ENCODE measurements at regions not wholly inside any gene's neighbourhood (a gene's known extent, or its start where the extent isn't known, plus 50 kb on each side); places are given as distances from the start of the nearest gene placed in this dataset.

DNA sequence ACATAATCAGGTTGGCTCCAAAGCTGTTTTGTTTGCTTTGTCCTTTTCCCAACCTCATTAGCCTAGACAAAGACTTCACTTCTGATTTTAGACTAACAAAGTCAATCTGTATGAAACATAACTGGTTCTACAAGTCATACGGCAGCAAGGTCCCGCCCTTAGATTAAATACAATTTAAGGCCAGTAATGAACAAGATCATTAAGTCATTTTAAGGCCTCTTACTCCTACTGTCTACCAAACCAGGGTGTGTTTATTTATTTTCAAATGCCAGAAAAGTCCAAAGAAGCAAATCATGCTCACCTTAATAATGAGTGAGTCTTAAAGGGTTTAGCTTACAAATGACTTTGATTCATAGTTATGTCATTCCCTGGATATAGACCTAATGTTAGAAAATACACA, 148.4 kb upstream of the ACVR2A start:
- H3K27ac Mint-ChIP-seq (ENCODE audit: unreplicated experiment), result no peak overlapping the region
- H3K4me2 ChIP-seq (ENCODE audit: low read length), result no peak overlapping the region
- FAIRE-seq, result no peak
- no peaks in the 10 kb centered on the region for H3K4me1 ChIP-seq (ENCODE audit: insufficient read depth, low read length)
- no peak overlapping the region for H3K27ac ChIP-seq (ENCODE audit: low read depth, low read length)
- H3K79me2 ChIP-seq (ENCODE audit: insufficient read depth, low read length), result no peaks in the 10 kb centered on the region
- no peaks in the 10 kb centered on the region for H3K9me3 Mint-ChIP-seq (ENCODE audit: unreplicated experiment)
- H3K4me3 ChIP-seq (ENCODE audit: insufficient read depth, low read depth, low read length), result no peak overlapping the region
- H3K4me3 Mint-ChIP-seq (ENCODE audit: unreplicated experiment), result no peak overlapping the region
- H4K20me1 ChIP-seq (ENCODE audit: insufficient read depth, low read length), result no peaks in the 10 kb centered on the region
- H3K4me1 Mint-ChIP-seq (ENCODE audit: low read depth, unreplicated experiment), result no peaks in the 10 kb centered on the region
- H2AFZ ChIP-seq (ENCODE audit: low read depth, low read length), result no peak overlapping the region
- TF ChIP-seq, protein P1, sequence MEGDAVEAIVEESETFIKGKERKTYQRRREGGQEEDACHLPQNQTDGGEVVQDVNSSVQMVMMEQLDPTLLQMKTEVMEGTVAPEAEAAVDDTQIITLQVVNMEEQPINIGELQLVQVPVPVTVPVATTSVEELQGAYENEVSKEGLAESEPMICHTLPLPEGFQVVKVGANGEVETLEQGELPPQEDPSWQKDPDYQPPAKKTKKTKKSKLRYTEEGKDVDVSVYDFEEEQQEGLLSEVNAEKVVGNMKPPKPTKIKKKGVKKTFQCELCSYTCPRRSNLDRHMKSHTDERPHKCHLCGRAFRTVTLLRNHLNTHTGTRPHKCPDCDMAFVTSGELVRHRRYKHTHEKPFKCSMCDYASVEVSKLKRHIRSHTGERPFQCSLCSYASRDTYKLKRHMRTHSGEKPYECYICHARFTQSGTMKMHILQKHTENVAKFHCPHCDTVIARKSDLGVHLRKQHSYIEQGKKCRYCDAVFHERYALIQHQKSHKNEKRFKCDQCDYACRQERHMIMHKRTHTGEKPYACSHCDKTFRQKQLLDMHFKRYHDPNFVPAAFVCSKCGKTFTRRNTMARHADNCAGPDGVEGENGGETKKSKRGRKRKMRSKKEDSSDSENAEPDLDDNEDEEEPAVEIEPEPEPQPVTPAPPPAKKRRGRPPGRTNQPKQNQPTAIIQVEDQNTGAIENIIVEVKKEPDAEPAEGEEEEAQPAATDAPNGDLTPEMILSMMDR (IDR thresholded peaks at IDR 0.05; ENCODE audit: insufficient read depth, low read depth, low read length), result no peak
- TF ChIP-seq EZH2 (IDR thresholded peaks at IDR 0.05; ENCODE audit: insufficient read depth, low read length), result no peak
- H3K27me3 Mint-ChIP-seq (ENCODE audit: low read depth, unreplicated experiment), result peaks cover 2% of the 10 kb centered on the region
- DNase-seq (ENCODE audit: low read depth), result peak; percentile 7
- H3K9me3 ChIP-seq (ENCODE audit: insufficient read depth, low read depth, low read length), result no peaks in the 10 kb centered on the region
- no peaks in the 10 kb centered on the region for H3K36me3 ChIP-seq (ENCODE audit: insufficient read depth, low read length)
- no peaks in the 10 kb centered on the region for H3K36me3 Mint-ChIP-seq (ENCODE audit: low read depth, unreplicated experiment)
- H3K27me3 ChIP-seq (ENCODE audit: insufficient read depth, low read length), result no peaks in the 10 kb centered on the region
- H3K9ac ChIP-seq (ENCODE audit: low read length), result no peak overlapping the region

DNA sequence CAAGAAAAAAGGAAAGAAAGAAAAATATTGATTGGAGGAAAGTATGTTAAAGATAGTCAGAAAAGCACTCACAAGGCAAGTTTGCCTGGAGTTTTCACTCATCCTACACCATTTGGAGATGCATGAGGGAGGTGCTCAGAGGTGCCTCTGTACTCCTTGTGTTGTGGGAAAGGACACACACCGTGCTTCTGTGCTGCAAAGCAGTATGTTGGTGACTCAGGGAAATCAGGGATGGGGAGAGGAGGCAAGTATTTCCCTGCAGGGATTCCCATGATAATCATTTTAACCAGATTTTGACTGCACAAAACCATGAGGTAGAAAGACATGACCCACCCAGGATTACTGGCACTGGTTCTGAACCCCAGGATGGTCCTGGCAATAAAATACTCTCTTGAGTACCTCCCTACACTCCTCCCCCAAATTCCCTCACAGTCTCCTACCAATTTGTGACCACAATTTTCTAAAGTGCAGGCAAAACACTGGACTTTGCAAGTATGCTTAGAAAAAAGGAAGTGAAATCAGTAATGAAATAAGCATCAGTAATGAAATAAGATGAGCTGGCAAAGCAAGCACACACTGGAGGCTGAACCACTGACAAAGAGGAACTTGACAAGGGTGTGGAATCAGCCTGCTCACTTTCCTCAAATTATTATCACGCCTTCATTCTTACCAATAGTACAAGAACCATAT, 155.5 kb upstream of the ACVR2A start:
- no peak overlapping the region for H3K4me3 Mint-ChIP-seq (ENCODE audit: unreplicated experiment)
- H2AFZ ChIP-seq (ENCODE audit: low read depth, low read length), result no peak overlapping the region
- DNase-seq (ENCODE audit: low read depth) (no peak), FAIRE-seq (no peak)
- peaks cover 2% of the 10 kb centered on the region for H3K9me3 Mint-ChIP-seq (ENCODE audit: unreplicated experiment)
- no peaks in the 10 kb centered on the region for H3K36me3 ChIP-seq (ENCODE audit: insufficient read depth, low read length)
- no peaks in the 10 kb centered on the region for H4K20me1 ChIP-seq (ENCODE audit: insufficient read depth, low read length)
- no peak overlapping the region for H3K9ac ChIP-seq (ENCODE audit: low read length)
- peaks cover 2% of the 10 kb centered on the region for H3K4me1 Mint-ChIP-seq (ENCODE audit: low read depth, unreplicated experiment)
- no peak overlapping the region for H3K27ac ChIP-seq (ENCODE audit: low read depth, low read length)
- H3K36me3 Mint-ChIP-seq (ENCODE audit: low read depth, unreplicated experiment), result no peaks in the 10 kb centered on the region
- no peak for TF ChIP-seq EZH2 (IDR thresholded peaks at IDR 0.05; ENCODE audit: insufficient read depth, low read length)
- TF ChIP-seq, protein P1 (IDR thresholded peaks at IDR 0.05; ENCODE audit: insufficient read depth, low read depth, low read length), result no peak
- peaks cover 2% of the 10 kb centered on the region for H3K9me3 ChIP-seq (ENCODE audit: insufficient read depth, low read depth, low read length)
- H3K27me3 Mint-ChIP-seq (ENCODE audit: low read depth, unreplicated experiment), result peaks cover 2% of the 10 kb centered on the region
- H3K79me2 ChIP-seq (ENCODE audit: insufficient read depth, low read length), result no peaks in the 10 kb centered on the region
- H3K4me3 ChIP-seq (ENCODE audit: insufficient read depth, low read depth, low read length), result no peak overlapping the region
- H3K27me3 ChIP-seq (ENCODE audit: insufficient read depth, low read length), result no peaks in the 10 kb centered on the region
- no peak overlapping the region for H3K4me2 ChIP-seq (ENCODE audit: low read length)
- H3K27ac Mint-ChIP-seq (ENCODE audit: unreplicated experiment), result no peak overlapping the region
- no peaks in the 10 kb centered on the region for H3K4me1 ChIP-seq (ENCODE audit: insufficient read depth, low read length)

DNA sequence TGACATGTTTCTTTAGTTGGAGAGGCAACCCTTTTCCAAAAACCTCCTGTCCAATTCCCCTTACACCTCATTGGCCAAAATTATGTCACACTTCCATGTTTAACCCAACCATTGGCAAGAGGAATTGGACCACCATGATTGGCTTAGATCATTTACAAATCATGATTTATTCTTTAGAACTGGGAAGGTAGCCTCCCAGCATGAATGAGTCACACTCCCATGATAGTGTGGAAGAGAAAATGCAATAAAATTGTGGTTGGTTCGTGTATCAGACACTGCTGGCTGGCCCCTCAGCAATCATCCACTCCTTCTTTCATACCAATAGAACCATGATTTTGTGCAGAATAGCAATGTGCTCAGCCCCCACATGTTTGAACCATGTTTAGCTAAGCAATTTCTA, 156.6 kb upstream of the ACVR2A start:
- Mint-ChIP-seq H3K27me3 (ENCODE audit: low read depth, unreplicated experiment) (no peaks in the 10 kb centered on the region), H3K36me3 (ENCODE audit: low read depth, unreplicated experiment) (no peaks in the 10 kb centered on the region), H3K4me1 (ENCODE audit: low read depth, unreplicated experiment) (peaks cover 2% of the 10 kb centered on the region), H3K9me3 (ENCODE audit: unreplicated experiment) (peaks cover 2% of the 10 kb centered on the region), H3K4me3 (ENCODE audit: unreplicated experiment) (no peak overlapping the region), H3K27ac (ENCODE audit: unreplicated experiment) (no peak overlapping the region)
- FAIRE-seq (no peak), DNase-seq (ENCODE audit: low read depth) (peak; percentile 10)
- H3K9ac ChIP-seq (ENCODE audit: low read length), result no peak overlapping the region
- TF ChIP-seq, protein P1 (IDR thresholded peaks at IDR 0.05; ENCODE audit: insufficient read depth, low read depth, low read length), result no peak
- TF ChIP-seq EZH2 (IDR thresholded peaks at IDR 0.05; ENCODE audit: insufficient read depth, low read length), result no peak
- H3K4me2 ChIP-seq (ENCODE audit: low read length), result no peak overlapping the region
- H2AFZ ChIP-seq (ENCODE audit: low read depth, low read length), result no peak overlapping the region
- H3K4me1 ChIP-seq (ENCODE audit: insufficient read depth, low read length), result no peaks in the 10 kb centered on the region
- no peaks in the 10 kb centered on the region for H4K20me1 ChIP-seq (ENCODE audit: insufficient read depth, low read length)
- H3K4me3 ChIP-seq (ENCODE audit: insufficient read depth, low read depth, low read length), result no peak overlapping the region
- H3K36me3 ChIP-seq (ENCODE audit: insufficient read depth, low read length), result no peaks in the 10 kb centered on the region
- H3K79me2 ChIP-seq (ENCODE audit: insufficient read depth, low read length), result no peaks in the 10 kb centered on the region
- no peaks in the 10 kb centered on the region for H3K27me3 ChIP-seq (ENCODE audit: insufficient read depth, low read length)
- peaks cover 2% of the 10 kb centered on the region for H3K9me3 ChIP-seq (ENCODE audit: insufficient read depth, low read depth, low read length)
- no peak overlapping the region for H3K27ac ChIP-seq (ENCODE audit: low read depth, low read length)

All from astrocyte (in vitro differentiated cells and primary cell).